Adrenal gland (tissue), 9 donors: ENCODE measurements at regions not wholly inside any gene's neighbourhood (a gene's known extent, or its start where the extent isn't known, plus 50 kb on each side); places are given as distances from the start of the nearest gene placed in this dataset.
"Not testable (repeated sequence)": the region's sequence is repeated elsewhere in the genome, so short reads cannot be mapped to it uniquely, and the experiment has no call there.

Experiments
- DNase-seq, 7 donors: peaks; one replicate each; pipeline ENCODE4 v3.0.0-alpha.2; 2019 to 2020
- H3K27ac ChIP-seq, 5 donors: fragments of 200-600 bp; sonication (generic) in 4 of 5; 1 replicate in 3 of 5; 2 replicates in 2 of 5; pipeline versions ENCODE4 v1.5.1 to v1.8.0; 2016 to 2020; ENCODE audit warnings: mild to moderate bottlenecking in 1 of 5
- H3K27me3 ChIP-seq: fragments of 200-600 bp; 2 replicates; pipeline ENCODE4 v1.8.0; 2021
- H3K36me3 ChIP-seq, 2 donors: fragments of 200-600 bp; replicated peaks in 1 of 2; 1 replicate in 1 of 2; 2 replicates in 1 of 2; pipeline versions ENCODE4 v1.5.1 to v1.8.0; 2018 to 2022
- H3K4me1 ChIP-seq, 2 donors: fragments of 200-600 bp; replicated peaks in 1 of 2; 1 replicate in 1 of 2; 2 replicates in 1 of 2; pipeline versions ENCODE4 v1.5.1 to v1.8.0; 2018 to 2021
- H3K4me3 ChIP-seq, 4 donors: fragments of 200-600 bp; sonication (generic) in 3 of 4; one replicate each; pipeline ENCODE4 v1.5.1; 2016 to 2018
- H3K9me3 ChIP-seq, 3 donors: fragments of 200-600 bp; sonication (generic) in 1 of 3; replicated peaks in 1 of 3; 1 replicate in 2 of 3; 2 replicates in 1 of 3; pipeline versions ENCODE4 v1.5.1 to v1.8.0; 2016 to 2021
- POLR2A ChIP-seq, 2 donors: fragments of 450-650 bp; IDR thresholded peaks; one replicate each; pipeline ENCODE4 v1.6.1; 2017; ENCODE audit warnings: antibody characterized with exemption in 2 of 2, mild to moderate bottlenecking in 2 of 2, moderate library complexity in 1 of 2
- WGBS, 4 donors: extraction: QIAGEN DNeasy Blood & Tissue Kit in 2 of 4; methylation state at CpG; one replicate each; pipeline versions ENCODE4 v1.1.5 to v1.1.7; 2013 to 2017; 5-methylcytosine and 5-hydroxymethylcytosine counted together
- intact Hi-C, 2 donors: fragments of 100-400 bp; cut with DNase I; formaldehyde crosslinking; loops; one replicate each; pipeline versions ENCODE4 v1.14.1 to v1.15.0; 2022 to 2023
- TF ChIP-seq, protein P1 (sequence below), 6 experiments: fragments of 450-650 bp in 4 of 6; fragments of 200-600 bp in 2 of 6; sonication (generic) in 1 of 6; IDR thresholded peaks; 1 replicate in 5 of 6; 2 replicates in 1 of 6; pipeline versions ENCODE4 v1.5.1 to v1.8.0; 2016 to 2021; ENCODE audit warnings: antibody characterized with exemption in 6 of 6, mild to moderate bottlenecking in 2 of 6, moderate library complexity in 1 of 6
- donor health status: healthy with polysubstance abuse.
- donor health status: Bipolar disorder and iron deficiency.
- donor health status: DM: yes; HTN: yes; CAD: no.
- donor health status: DM: no; HTN: no; CAD: no.
- donor health status: DM: no; HTN: no; CAD: no.

DNA sequence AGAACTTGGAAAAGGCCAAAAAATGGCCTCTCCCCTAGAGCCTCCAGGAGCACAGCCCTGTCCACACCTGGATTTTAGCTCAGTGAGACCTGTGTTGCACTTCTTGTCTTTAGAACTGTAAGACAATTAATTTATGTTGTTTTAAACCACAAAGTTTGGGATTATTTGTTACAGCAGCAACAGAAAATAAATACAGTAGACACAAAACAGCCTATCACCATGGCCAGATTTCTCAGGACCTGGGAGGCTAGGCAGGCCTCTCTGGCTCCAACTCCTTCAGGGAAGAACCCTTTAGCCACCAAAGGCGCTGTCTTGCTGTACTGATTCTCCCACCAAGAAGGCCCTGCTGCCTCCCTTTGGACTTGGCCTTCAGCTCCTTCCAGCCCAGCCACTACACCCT lies 54.1 kb upstream of the PSAP start:
- Histone ChIP-seq H3K27me3 (no peaks in the 10 kb centered on the region), H3K36me3 (no peaks in the 10 kb centered on the region), H3K4me1 (no peaks in the 10 kb centered on the region), H3K9me3 (no peaks in the 10 kb centered on the region), H3K4me3 (no peak overlapping the region), H3K27ac (no peak overlapping the region)
- intact Hi-C loops = no loop called here
- no peak for DNase-seq
- TF ChIP-seq, protein P1, sequence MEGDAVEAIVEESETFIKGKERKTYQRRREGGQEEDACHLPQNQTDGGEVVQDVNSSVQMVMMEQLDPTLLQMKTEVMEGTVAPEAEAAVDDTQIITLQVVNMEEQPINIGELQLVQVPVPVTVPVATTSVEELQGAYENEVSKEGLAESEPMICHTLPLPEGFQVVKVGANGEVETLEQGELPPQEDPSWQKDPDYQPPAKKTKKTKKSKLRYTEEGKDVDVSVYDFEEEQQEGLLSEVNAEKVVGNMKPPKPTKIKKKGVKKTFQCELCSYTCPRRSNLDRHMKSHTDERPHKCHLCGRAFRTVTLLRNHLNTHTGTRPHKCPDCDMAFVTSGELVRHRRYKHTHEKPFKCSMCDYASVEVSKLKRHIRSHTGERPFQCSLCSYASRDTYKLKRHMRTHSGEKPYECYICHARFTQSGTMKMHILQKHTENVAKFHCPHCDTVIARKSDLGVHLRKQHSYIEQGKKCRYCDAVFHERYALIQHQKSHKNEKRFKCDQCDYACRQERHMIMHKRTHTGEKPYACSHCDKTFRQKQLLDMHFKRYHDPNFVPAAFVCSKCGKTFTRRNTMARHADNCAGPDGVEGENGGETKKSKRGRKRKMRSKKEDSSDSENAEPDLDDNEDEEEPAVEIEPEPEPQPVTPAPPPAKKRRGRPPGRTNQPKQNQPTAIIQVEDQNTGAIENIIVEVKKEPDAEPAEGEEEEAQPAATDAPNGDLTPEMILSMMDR (IDR thresholded peaks at IDR 0.05) = no peak
- no peak for TF ChIP-seq POLR2A (IDR thresholded peaks at IDR 0.05)
- WGBS, 4 donors = 95 to 100% (median 100%) methylated on average over 1 of the region's 1 CpG

DNA sequence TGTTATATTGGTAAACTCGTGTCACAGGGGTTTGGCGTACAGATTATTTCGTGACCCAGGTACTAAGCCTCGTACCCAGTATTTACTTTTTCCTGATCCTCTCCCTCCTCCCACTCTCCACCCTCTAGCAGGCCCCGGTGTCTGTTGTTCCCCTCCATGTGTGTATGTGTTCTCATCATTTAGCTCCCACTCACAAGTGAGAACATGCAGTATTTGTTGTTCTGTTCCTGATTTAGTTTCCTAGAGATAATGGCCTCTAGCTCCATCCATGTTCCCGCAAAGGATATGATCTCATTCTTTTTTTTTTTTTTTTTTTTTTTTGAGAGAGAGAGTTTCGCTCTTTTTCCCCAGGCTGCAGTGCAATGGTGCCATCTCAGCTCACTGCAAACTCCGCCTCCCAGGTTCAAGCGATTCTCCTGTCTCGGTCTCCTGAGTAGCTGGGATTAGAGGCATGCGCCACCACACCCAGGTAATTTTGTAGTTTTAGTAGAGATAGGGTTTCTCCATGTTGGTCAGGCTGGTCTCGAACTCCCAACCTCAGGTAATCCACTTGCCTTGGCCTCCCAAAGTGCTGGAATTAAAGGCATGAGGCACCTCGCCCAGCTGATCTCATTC lies 52.7 kb upstream of the PSAP start:
- H3K9me3 ChIP-seq, intact Hi-C loops, H3K27me3 ChIP-seq, DNase-seq, H3K36me3 ChIP-seq, H3K4me1 ChIP-seq, H3K4me3 ChIP-seq: not testable (repeated sequence)
- peak overlapping the region in 1 of 5 donors; percentile 50 for H3K27ac ChIP-seq
- 76 to 87% (median 84%) methylated on average over 13 of the region's 13 CpGs for WGBS, 4 donors

GRCh38 chr10:71902351-71902750 lies 51.3 kb upstream of the PSAP start:
- Histone ChIP-seq H3K27me3 (no peaks in the 10 kb centered on the region), H3K27ac (no peak overlapping the region), H3K9me3 (no peaks in the 10 kb centered on the region), H3K36me3 (no peaks in the 10 kb centered on the region), H3K4me3 (no peak overlapping the region), H3K4me1 (no peaks in the 10 kb centered on the region)
- intact Hi-C loops = no loop called here
- TF ChIP-seq, protein P1 (IDR thresholded peaks at IDR 0.05) = no peak
- no peak for DNase-seq
- 92 to 97% (median 95%) methylated on average over 6 of the region's 6 CpGs for WGBS, 4 donors
